ENCODE measurements at regions not wholly inside any gene's neighbourhood (a gene's known extent, or its start where the extent isn't known, plus 50 kb on each side); places are given as distances from the start of the nearest gene placed in this dataset.

DNA sequence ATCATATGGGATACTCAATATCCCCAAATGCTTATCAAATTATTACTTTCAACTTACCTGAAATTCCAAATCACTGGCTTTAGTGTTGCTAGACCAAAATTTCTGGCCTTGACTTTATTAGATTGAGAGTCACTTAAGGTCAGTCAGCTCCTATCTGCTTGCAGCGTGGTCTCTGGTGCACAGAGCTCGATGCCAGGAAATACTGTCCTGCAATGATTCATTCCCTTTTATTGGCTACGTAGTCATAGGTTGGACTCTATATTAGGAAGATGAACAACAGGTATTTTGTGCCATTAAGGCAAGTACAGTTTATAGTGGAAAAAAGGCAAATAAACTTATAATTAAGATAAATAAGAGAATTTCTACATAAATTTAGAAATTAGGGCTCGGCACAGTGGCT is 378.6 kb upstream of the MCTP2 start:
- Histone ChIP-seq H3K4me1 (replicated peaks in 1 of 4; ENCODE audit: control insufficient read depth in 3 of 4, insufficient read depth in 4 of 4, low read length in 3 of 4) (no peaks in the 10 kb centered on the region), H3K18ac (ENCODE audit: extremely low read depth, low read length) (no peak overlapping the region), H3K36me3 (ENCODE audit: control insufficient read depth in 2 of 4, insufficient read depth in 4 of 4, low read length in 3 of 4) (no peaks in the 10 kb centered on the region), H4K8ac (ENCODE audit: extremely low read depth, insufficient read depth, low read length) (no peak overlapping the region), H3K23ac (ENCODE audit: insufficient read length) (no peak overlapping the region), H3K79me1 (ENCODE audit: low read depth, low read length) (no peaks in the 10 kb centered on the region), H2BK120ac (replicated peaks; ENCODE audit: low read depth, low read length) (no peak overlapping the region), H3K4me3 (ENCODE audit: extremely low read depth in 1 of 4, insufficient read depth in 2 of 4, low read depth in 3 of 4, low read length in 4 of 4) (no peak overlapping the region), H2BK12ac (ENCODE audit: low read depth, low read length) (no peak overlapping the region), H3K27ac (ENCODE audit: low read depth, low read length) (no peak overlapping the region), H2BK20ac (ENCODE audit: low read length) (no peak overlapping the region), H2BK5ac (ENCODE audit: low read depth, low read length) (no peak overlapping the region), H4K91ac (replicated peaks; ENCODE audit: insufficient read length, low read length) (no peak overlapping the region), H3K27me3 (replicated peaks in 1 of 4; ENCODE audit: control insufficient read depth in 3 of 4, extremely low read depth in 1 of 4, insufficient read depth in 3 of 4, low read length in 3 of 4) (no peaks in the 10 kb centered on the region), H3K79me2 (ENCODE audit: control insufficient read depth in 1 of 2, insufficient read depth in 2 of 2, low read length in 2 of 2) (no peaks in the 10 kb centered on the region), H3K9ac (replicated peaks in 1 of 4; ENCODE audit: extremely low read depth in 1 of 4, low read depth in 3 of 4, low read length in 3 of 4) (no peak overlapping the region), H3K4ac (replicated peaks; ENCODE audit: insufficient read length, low read depth, low read length) (no peak overlapping the region), H3K56ac (replicated peaks; ENCODE audit: insufficient read length, low read depth, low read length) (no peak overlapping the region), H3K4me2 (ENCODE audit: insufficient read depth in 1 of 2, low read depth in 2 of 2, low read length in 2 of 2) (no peak overlapping the region), H2BK15ac (ENCODE audit: low read length) (no peak overlapping the region), H3K14ac (ENCODE audit: insufficient read length) (no peak overlapping the region), H4K20me1 (replicated peaks in 1 of 2; ENCODE audit: control insufficient read depth in 1 of 2, insufficient read depth in 2 of 2, low read length in 2 of 2) (no peaks in the 10 kb centered on the region), H4K5ac (ENCODE audit: insufficient read length, low read depth, low read length) (no peak overlapping the region), H2AK5ac (ENCODE audit: low read depth, low read length) (no peak overlapping the region), H3K23me2 (ENCODE audit: low read depth, low read length) (no peaks in the 10 kb centered on the region), H2AFZ (ENCODE audit: low read length) (no peak overlapping the region), H3K9me3 (ENCODE audit: insufficient read depth in 2 of 2, low read depth in 1 of 2, low read length in 1 of 2) (no peaks in the 10 kb centered on the region)
- TF ChIP-seq TCF12 (IDR thresholded peaks at IDR 0.05; ENCODE audit: low read depth, low read length) (no peak), YY1 (IDR thresholded peaks at IDR 0.05; ENCODE audit: low read depth, low read length) (no peak), KDM1A (IDR thresholded peaks at IDR 0.05; ENCODE audit: borderline replicate concordance, low read length) (no peak), ASH2L (IDR thresholded peaks at IDR 0.05; ENCODE audit: low read length) (no peak), HDAC2 (IDR thresholded peaks at IDR 0.05; ENCODE audit: borderline replicate concordance in 1 of 2, low read depth in 2 of 2, low read length in 2 of 2) (no peak), RAD21 (IDR thresholded peaks at IDR 0.05 in 1 of 2, conservative IDR thresholded peaks at IDR 0.05 in 1 of 2; ENCODE audit: low read depth in 2 of 2, low read length in 2 of 2) (no peak), TAF1 (IDR thresholded peaks at IDR 0.05; ENCODE audit: low read depth, low read length) (no peak), NANOG (IDR thresholded peaks at IDR 0.05; ENCODE audit: insufficient read depth, low read depth, low read length, poor library complexity, severe bottlenecking) (no peak), POLR2AphosphoS5 (IDR thresholded peaks at IDR 0.05; ENCODE audit: low read depth, low read length) (no peak), EP300 (IDR thresholded peaks at IDR 0.05; ENCODE audit: borderline replicate concordance in 1 of 2, low read depth in 2 of 2, low read length in 2 of 2) (no peak), BCL11A (IDR thresholded peaks at IDR 0.05; ENCODE audit: low read depth in 2 of 2, low read length in 2 of 2) (no peak), TEAD4 (IDR thresholded peaks at IDR 0.05; ENCODE audit: low read depth, low read length) (no peak)
- TF ChIP-seq, protein P1, sequence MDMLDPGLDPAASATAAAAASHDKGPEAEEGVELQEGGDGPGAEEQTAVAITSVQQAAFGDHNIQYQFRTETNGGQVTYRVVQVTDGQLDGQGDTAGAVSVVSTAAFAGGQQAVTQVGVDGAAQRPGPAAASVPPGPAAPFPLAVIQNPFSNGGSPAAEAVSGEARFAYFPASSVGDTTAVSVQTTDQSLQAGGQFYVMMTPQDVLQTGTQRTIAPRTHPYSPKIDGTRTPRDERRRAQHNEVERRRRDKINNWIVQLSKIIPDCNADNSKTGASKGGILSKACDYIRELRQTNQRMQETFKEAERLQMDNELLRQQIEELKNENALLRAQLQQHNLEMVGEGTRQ (IDR thresholded peaks at IDR 0.05; ENCODE audit: low read length) = no peak
- 83% methylated on average over 4 of the region's 4 CpGs; no CpG with 5 or more reads in 1 of the 2 experiments for WGBS, 2 experiments (ENCODE audit: extremely low coverage in 1 of 2, insufficient coverage in 1 of 2, insufficient read length in 1 of 2, insufficient replicate concordance in 2 of 2, low coverage in 1 of 2, low lambda C conversion rate in 2 of 2, missing lambda C conversion rate in 1 of 2)
- ChIA-PET CTCF (ENCODE audit: partially characterized antibody) (interaction anchor here (0.9 kb wide), 1 partner anchor 15 kb away, joined by 3 read pairs; no protein-coding TSS in a partner anchor), POLR2A (ENCODE audit: partially characterized antibody) (no interaction called here)
- DNase-seq (ENCODE audit: low read depth in 1 of 2, low spot score in 2 of 2) (no peak), FAIRE-seq (no peak)

All from H1 (cell line).